Activated T-helper 1 cell treated with Interleukin-2 at 50 U/mL for 16 hours (primary cell): ENCODE measurements at regions not wholly inside any gene's neighbourhood (a gene's known extent, or its start where the extent isn't known, plus 50 kb on each side); places are given as distances from the start of the nearest gene placed in this dataset.

Source experiments
- DNase-seq: peaks from one replicate; pipeline ENCODE4 v3.0.0-alpha.2; 2020; ENCODE audit warnings: low read depth

- DNase-seq: no peak
Measured at GRCh38 chr7:130880668-130881067, 146.7 kb upstream of the KLF14 start.

DNA sequence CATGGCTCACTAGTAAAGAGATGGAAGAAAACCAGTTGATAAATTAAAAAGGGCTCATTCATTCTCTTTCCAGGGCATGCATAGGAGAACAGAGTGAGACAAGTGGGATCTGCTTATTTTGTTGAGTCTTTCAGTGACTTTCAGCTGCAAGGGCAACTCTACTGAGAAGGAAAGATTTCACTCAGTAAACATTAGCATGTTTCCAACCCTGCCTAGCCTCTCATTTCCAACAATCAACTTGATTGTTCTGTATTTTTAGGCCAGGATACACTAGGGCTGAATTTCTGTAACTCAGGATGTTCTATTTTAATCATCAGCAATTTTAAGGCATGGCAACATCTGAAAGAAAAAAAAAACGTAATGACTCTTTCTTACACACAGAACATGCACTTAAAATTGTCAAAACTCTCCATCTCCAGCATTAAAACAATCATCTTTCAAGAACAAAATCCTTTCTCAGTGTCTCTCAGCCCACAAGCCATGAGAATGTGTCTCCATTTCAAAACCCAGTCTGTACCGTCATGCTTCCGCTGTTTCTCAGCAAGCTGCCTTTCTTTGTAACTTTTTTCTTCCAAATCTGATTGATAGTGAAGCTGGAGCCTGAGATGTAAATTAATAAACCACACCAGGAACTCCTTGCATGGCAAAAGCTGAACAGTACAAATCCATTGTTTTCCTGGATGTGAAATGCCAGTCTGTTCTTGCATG is 147.2 kb upstream of the KLF14 start:
- DNase-seq: no peak

DNA sequence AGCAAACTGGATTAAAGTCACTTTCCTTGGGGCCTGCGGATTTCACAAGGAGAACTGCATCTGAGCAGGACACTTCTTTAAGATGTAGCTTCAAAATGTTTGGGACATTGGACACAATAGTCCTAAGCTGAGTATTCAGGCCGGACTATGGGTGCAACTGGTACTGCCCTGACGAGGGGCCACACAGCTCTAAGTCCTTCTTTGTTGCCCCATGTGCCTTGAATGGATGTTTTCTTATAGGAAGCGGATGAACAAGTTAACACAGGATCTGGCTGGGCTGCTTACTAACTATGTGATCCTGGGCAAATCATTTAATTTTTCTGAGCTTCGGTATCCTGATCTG is 147.8 kb upstream of the KLF14 start:
- no peak for DNase-seq

GRCh38 chr7:130882396-130882795 is 148.4 kb upstream of the KLF14 start:
- DNase-seq: no peak

GRCh38 chr7:130883928-130884327 is 149.9 kb upstream of the KLF14 start:
- DNase-seq: no peak

DNA sequence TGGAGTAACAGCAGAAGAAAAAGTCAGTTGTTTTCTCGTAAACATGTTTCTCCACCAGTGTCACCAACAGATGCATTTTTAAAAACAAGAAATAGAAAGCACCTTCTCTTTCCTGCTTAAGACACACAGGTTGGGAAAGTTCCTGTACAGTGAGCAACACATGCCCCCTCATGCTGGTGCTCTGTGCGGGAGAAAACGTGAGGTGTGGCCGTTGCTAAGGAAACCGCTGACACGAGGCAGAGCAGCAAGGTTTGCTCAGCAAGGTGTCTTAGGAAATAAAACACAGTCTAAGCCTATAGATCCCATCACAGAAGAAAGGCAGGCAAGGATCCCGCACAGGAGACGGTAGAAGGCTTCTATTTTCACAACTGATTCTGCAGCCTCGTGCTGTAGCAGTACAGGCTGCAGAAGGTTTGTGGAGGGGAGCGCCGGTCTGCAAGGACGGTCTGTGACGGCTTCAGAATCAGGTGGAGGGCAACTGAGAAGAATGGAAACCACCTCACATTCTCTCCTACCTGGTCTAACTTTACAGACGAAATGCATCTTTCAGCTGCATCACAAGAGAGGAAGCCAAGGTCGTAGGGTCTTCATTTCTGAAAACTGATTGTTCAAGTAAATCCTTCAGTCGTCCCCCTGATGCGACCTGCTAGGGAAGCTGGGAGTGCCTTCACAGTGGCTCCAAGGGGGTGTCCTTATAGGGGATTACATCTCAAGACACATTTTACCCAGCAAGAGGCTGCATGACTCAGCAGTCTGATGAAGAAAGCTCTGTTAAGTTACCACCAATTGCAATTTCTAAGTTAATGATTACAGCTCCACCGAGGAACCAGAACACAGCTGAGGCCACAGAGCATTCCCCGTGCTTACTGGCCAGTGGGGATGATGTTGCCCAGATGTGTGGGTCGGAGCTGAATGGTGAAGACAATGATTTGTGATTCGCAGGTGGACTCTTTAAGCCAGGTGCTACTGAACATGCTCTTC is 150.7 kb upstream of the KLF14 start:
- no peak for DNase-seq

DNA sequence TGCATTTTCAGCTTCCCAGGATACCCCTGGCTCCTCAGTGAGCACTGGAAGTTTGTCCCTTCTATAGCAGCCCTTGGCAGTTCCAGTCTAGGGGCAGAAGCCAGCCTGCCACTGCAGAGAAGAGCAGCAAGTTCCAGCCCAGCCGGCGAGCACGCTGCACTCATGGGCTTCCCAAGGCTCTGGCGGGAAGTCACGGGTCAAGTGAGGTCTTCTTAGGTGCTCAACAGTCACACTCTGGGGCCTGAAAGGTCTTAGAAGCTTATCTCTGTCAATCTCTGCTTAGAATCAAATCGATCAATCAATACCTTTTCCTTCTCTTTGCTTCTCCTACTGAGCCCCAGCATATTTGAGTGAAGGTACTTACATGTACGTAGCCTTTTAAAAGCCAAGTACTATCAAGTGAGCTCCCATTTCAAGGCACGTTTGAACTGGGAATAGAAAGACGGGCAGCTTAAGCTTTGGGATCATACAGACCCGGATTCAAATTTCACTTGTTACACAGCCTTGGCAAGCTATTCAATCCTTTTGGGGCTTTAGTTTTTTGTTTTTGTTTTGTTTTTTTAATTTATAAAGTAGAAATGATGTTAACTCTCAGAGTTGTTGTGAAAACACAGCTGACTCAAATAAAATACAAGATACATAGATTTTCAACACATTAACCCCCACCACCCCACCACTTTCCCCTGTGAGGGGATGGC is 152.6 kb upstream of the KLF14 start:
- DNase-seq: no peak

DNA sequence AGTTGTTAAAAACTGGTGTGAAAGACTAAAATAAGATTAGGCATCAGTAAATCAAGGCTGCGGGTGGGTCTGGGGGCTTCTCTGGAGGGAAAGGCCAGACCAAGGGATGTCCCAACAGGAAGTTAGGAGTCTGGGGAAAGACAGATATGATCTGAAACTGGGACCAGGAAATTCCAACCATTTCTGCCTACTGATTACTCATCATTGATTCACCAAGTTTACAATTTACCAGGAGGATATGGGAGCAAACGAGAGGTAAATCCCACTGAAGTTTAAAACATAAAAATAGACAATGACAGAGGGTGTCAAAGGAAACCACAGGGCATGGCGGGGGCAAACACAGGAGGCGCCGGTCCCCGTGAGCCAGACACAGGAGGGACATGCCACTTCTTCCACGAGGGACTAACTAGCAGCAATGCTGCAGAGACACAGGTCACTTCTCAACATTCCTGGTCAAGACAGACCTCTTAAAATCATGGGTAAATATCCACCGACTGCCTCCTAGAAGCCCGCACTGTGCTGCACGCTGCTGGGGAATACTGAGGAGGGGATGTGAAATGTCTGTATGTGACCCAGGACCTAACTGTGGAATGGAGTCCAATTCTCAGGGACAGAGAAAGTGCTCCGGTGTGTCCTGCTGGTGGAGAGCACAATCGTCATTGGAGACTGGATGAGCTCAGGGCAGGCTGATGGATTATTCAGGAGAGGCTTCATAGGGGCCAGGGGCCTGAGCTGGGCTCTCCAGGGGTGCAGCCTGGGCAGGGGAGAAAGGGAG is 153.4 kb upstream of the KLF14 start:
- DNase-seq: no peak

DNA sequence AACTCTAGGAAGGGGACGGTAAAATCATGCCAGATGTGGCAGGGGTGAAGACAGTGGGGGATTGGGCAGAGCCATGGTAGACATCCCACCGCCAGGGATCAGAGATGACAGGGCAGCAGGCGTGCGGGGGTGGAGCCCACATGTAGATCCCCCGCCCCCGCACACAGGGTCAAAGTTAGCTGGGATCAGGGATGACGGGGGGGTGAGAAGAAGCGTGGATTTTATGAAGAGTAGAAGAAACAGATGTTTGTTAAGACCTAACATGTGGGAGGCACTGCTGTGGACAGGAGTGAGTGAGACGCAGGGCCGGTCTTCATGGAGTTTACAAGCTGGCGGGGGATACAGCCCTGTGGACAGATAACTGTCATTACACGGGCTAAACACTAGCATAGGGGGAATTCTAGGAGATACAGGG is 154.0 kb upstream of the KLF14 start:
- no peak for DNase-seq

DNA sequence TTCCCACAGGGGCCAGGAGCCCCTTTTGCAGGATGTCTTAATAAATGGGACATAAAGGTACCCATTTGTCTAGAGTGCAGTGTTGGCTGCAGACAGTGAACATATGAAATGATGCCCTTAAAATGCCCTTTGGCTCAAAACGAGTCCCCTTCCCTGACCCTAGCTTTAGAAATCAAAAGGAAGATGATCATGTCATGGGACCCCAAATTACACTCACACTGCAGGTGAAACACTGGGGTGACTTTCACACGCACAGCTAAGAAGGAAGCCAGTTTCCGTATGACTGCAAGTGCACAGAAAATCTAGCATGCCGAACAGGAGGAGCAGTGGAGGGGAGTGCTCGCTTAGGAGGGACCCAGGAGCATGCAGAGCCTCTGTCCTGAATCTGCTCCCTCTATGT is 154.5 kb upstream of the KLF14 start:
- DNase-seq: no peak

DNA sequence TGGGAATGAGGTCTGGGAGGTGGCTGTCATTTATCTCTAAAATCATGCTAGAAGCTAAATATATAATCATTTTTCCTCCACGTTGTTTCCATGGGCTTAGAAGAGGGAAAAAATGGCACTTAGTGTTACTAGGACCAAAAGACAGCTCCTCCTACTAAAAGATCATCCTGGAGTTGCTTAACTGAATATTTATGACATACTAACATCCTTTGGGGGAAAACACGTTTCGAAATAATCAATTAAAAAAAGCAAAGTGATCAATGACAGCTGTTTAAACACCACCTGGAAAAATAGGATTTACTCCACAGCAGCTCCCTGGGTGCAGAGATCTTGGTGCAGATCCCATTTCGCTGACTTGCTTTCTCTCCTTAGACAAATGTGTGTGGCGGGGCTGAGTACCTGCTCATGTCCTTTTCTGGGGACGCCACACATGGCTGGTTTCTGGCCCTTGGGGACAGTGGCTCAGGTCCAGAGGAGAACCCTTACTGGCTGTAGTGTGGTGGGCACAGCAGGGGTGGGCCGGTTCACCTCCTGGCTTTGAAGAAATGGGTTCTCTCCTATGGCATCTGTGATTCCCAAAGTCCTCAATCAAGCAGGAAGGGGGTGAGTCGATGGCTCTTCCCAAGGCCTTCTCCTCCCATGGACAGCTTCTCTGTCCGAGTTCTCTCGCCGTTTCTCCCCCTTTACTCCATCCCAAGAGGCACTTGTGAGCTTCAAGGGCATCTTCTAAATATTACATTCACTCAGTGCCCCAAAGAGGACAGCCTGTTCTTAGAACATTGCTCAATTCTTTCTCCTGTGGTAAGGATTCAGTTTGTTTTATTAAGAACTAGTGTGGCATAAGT is 156.4 kb upstream of the KLF14 start:
- no peak for DNase-seq

DNA sequence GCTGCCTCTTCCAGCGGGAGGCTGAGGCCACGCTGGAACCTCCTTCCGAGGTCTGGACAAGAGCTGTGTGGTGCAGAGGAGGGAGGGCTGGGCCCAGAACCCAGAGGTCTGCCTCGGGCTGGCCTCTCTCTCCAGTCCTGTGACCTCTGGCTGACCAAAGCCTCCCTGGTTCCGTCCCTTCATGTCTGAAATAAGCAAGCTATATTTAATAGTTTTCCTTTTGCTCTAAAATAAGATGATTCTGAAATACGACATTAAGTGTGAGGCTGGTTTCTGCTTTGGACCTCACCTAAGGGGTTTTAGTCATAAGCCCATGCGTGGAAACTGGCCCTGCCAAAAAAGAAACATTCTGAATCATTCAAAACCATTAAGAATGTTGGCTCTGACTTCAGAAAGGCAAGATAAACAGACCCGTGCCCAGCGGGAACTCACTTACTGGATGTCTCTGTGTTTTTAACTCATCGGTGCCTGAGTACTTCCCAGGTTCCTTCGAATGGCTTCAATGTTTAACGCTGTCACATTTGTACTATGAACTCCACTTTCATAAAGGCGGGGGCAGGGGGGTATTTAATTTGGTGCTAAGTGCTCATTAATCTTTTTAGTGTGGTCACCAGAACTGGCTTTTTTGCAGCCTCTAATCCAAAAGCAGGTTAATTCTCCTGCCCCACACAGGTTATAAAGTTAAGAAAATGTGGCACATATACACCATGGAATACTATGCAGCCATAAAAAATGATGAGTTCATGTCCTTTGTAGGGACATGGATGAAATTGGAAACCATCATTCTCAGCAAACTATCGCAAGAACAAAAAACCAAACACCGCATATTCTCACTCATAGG is 157.5 kb upstream of the KLF14 start:
- no peak for DNase-seq

DNA sequence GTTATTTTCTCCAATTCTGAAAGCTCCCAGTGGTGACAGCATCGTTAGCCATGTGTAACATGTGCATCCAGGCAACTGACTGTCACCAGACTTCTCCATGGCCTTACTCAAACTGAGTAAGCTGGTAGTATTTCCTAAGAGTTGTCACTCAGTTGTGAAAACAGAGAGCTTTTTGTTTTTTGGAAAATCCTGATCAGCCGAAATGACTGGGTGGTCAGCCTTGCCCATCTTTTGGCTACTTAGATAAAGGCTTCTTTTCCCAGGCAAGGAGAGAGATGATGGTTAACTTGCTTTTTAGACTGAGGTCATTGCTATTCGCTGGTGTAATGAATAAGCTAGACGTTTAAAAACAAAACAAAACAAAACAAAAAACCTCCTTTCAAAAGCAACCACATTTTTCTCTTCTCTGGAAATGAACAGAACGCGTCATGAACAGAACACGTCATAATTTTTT is 159.5 kb upstream of the KLF14 start:
- DNase-seq: no peak

DNA sequence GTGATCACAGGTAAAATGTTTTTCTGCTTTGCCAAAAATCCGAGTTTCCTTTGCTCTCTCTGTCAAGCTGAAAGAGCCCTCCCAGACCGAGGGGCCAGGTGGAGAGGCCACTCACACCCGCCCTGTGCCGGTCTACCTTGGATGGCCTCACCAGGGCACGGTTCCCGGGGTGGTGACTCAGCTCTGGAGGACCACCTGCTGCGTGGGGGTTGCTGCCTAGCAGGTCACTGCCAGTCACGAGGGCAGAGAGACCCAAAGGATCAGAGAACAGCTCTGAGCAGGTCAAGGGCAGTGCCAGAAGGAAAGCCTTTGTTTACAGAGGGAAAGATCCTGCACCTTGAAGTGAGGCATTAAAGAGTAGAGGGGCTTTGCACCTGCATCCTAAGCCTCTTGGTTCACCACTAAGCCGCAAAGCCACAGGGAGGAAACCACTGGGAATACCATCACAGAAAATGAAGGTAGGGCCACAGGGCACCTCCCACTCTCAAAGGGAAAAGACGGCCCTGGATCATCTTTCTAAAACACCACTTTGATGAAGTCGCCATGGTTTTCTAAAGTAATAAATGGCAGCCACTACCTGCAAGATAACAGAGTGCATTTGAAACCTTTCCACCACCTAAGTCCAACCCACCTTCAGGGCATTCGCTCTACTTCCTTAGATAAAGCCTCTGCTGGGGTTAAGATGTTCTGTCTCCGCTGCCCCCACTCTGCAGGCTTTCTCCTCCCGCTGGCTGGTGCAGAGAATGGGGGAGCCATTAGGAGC is 160.3 kb upstream of the KLF14 start:
- no peak for DNase-seq

- no peak for DNase-seq
Measured at GRCh38 chr7:130894909-130895750, 161.1 kb upstream of the KLF14 start.

- DNase-seq: no peak
Measured at GRCh38 chr7:130896051-130896881, 162.3 kb upstream of the KLF14 start.

- DNase-seq: peak; percentile 48
Measured at GRCh38 chr7:130896898-130897514, 163.0 kb upstream of the KLF14 start.
